ENCODE measurements at regions not wholly inside any gene's neighbourhood (a gene's known extent, or its start where the extent isn't known, plus 50 kb on each side); places are given as distances from the start of the nearest gene placed in this dataset.

DNA sequence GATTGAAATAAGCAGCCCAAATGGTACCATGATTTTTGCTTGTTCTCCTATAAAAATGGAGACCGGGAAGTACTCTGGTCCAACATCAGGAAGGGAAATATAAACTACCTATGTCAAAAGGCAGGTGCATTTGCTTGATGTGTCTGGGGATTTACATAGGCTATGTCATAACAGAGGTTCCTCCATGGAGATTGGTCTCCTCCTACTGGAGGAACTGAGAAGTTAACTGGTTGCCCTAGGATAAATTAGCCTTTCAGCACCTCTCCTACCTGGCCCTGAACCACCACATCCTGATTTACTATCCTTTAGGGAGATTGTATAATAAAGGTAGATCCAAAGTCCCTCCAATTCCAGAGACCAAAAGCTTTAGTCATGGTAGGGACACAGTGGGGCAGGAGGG, 1109.3 kb upstream of the B3GALT2 start:
- Mint-ChIP-seq H3K4me1 (ENCODE audit: low read depth) (peaks cover 20% of the 10 kb centered on the region; the same call in 1 of the 2 replicates), H3K4me3 (no peak overlapping the region), H3K27ac (no peak overlapping the region), H3K9me3 (no peaks in the 10 kb centered on the region), H3K36me3 (ENCODE audit: low read depth) (no peaks in the 10 kb centered on the region), H3K27me3 (ENCODE audit: insufficient read depth) (no peaks in the 10 kb centered on the region)
- peak; percentile 38 for DNase-seq
- TF ChIP-seq, protein P1, sequence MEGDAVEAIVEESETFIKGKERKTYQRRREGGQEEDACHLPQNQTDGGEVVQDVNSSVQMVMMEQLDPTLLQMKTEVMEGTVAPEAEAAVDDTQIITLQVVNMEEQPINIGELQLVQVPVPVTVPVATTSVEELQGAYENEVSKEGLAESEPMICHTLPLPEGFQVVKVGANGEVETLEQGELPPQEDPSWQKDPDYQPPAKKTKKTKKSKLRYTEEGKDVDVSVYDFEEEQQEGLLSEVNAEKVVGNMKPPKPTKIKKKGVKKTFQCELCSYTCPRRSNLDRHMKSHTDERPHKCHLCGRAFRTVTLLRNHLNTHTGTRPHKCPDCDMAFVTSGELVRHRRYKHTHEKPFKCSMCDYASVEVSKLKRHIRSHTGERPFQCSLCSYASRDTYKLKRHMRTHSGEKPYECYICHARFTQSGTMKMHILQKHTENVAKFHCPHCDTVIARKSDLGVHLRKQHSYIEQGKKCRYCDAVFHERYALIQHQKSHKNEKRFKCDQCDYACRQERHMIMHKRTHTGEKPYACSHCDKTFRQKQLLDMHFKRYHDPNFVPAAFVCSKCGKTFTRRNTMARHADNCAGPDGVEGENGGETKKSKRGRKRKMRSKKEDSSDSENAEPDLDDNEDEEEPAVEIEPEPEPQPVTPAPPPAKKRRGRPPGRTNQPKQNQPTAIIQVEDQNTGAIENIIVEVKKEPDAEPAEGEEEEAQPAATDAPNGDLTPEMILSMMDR (IDR thresholded peaks at IDR 0.05): peak; percentile 76

DNA sequence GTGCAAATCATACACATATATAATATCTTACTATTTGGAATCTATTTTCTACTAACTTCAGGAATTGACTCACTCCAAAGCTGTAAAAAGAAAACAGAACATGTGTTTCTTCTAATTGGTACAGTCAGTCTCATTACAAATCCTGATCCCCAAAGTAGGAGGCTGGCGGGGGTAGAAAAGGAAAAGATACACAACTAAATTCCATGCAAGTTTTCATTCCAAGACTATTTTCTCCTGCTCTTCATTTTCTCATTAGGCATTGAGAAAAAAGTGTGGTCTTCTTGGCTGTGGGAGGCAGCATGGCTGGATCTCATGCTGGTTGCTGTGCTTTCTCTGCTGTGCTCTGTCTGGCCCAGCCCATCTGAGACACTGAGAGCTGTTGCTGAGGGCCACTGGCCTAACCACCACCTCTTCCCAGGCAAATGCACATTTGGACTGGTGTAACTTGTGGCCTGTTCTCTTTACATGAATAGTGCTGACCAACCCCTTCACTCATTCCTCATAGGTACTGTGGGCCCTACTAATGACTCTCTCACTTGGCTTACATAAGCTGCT, 1107.5 kb upstream of the B3GALT2 start:
- Mint-ChIP-seq H3K4me3 (no peak overlapping the region), H3K4me1 (ENCODE audit: low read depth) (peaks cover 16% of the 10 kb centered on the region; the same call in 1 of the 2 replicates), H3K9me3 (no peaks in the 10 kb centered on the region), H3K27ac (no peak overlapping the region), H3K27me3 (ENCODE audit: insufficient read depth) (no peaks in the 10 kb centered on the region), H3K36me3 (ENCODE audit: low read depth) (no peaks in the 10 kb centered on the region)
- TF ChIP-seq, protein P1 (IDR thresholded peaks at IDR 0.05): no peak
- DNase-seq: no peak

DNA sequence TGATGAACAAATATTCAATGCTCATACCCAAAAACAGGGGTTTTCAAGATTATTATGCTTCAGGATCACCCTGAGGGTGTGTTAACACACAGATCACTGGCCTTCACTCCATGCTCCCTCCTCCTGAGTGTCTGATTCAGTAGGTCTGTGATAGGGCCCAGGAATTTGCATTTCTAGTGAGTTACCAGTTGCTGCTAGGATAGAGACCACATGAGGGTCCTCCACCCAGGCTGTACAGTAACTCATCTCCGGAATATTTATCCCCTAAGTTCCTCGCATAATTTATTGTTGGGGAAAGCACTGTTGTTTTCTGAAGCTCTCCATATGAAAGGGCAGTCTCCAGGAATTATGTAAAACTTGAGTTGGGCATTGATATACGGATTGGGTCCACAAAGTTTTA, 1106.6 kb upstream of the B3GALT2 start:
- no peak overlapping the region; the same call in 1 of the 2 replicates for H3K27ac Mint-ChIP-seq
- H3K4me1 Mint-ChIP-seq (ENCODE audit: low read depth): peaks cover 16% of the 10 kb centered on the region; the same call in 1 of the 2 replicates
- TF ChIP-seq, protein P1 (IDR thresholded peaks at IDR 0.05): no peak
- no peaks in the 10 kb centered on the region for H3K36me3 Mint-ChIP-seq (ENCODE audit: low read depth)
- no peak overlapping the region for H3K4me3 Mint-ChIP-seq
- H3K9me3 Mint-ChIP-seq: no peaks in the 10 kb centered on the region
- no peaks in the 10 kb centered on the region for H3K27me3 Mint-ChIP-seq (ENCODE audit: insufficient read depth)
- no peak for DNase-seq

DNA sequence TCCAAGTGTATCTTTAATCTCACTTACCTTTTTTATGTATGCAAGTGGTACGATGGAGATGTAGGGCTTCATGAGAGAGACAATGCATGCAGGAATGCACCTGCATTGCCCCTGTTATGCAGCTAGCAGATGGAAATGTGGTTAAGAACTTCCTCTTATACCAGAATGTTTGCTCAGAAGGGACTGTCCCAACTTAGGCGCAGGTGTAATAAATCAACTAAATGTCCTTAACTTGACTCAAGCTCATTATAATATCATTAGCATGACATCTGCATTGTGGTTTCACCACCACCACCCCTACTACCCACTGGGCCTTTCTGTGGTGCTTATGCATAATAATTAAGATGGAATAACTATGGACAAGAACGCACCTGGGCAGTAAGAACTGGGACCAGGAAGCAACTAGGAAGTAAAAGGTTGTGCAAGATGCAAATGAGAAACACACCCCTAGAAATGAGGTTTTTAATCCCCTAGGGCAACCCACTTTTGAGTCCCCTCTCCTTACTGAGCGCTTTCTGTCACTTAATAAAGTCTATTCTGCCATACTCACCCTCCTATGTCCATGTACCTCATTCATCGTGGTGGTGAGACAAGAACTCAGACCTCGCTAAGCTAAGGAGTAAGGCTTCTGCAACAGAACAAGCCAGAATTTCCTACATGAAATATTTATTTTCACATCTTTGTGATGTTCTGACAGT, 1103.3 kb upstream of the B3GALT2 start:
- Mint-ChIP-seq H3K4me1 (ENCODE audit: low read depth) (peaks cover 9% of the 10 kb centered on the region; the same call in 1 of the 2 replicates), H3K27ac (no peak overlapping the region), H3K9me3 (no peaks in the 10 kb centered on the region), H3K36me3 (ENCODE audit: low read depth) (no peaks in the 10 kb centered on the region), H3K4me3 (no peak overlapping the region), H3K27me3 (ENCODE audit: insufficient read depth) (no peaks in the 10 kb centered on the region)
- no peak for DNase-seq
- TF ChIP-seq, protein P1 (IDR thresholded peaks at IDR 0.05): no peak

DNA sequence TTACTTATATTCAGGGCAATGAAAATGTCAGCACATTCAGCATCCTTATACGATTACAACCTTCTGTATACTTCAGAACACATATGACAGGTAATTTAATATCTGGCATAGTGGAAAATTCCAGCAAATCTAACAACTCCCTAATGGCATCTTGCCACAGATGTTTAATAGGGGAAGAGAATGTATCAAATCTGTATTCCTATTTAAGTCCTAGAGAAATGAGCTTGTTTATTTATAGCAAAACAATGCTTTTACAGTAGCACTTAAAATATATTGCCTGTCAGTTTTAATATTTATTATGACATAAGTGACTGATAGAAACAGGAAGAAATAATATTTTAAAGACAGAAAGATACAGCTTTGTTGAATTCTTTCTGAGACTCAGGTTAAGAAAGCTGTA, 1101.8 kb upstream of the B3GALT2 start:
- Mint-ChIP-seq H3K9me3 (no peaks in the 10 kb centered on the region), H3K4me3 (no peak overlapping the region), H3K4me1 (ENCODE audit: low read depth) (peaks cover 7% of the 10 kb centered on the region; the same call in 1 of the 2 replicates), H3K27me3 (ENCODE audit: insufficient read depth) (no peaks in the 10 kb centered on the region), H3K36me3 (ENCODE audit: low read depth) (no peaks in the 10 kb centered on the region), H3K27ac (no peak overlapping the region)
- no peak for DNase-seq
- TF ChIP-seq, protein P1 (IDR thresholded peaks at IDR 0.05): no peak
